ENCODE measurements at regions not wholly inside any gene's neighbourhood (a gene's known extent, or its start where the extent isn't known, plus 50 kb on each side); places are given as distances from the start of the nearest gene placed in this dataset.

DNA sequence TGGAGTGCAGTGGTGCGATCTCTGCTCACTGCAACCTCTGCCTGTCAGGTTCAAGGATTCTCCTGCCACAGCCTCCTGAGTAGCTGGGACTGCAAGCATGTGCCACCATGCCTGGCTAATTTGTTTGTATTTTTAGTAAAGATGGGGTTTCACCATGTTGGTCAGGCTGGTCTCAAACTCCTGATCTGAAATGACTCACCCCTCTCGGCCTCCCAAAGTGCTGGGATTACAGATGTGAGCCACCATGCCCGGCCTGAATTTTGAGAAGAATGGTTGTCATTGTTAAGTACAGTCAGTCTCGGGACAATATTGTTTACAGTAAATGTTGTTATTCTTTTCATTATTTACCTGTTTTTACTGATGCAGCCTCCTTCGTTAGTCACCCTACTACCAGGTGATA lies 1226.2 kb upstream of the TENM3 start:
- TF ChIP-seq, protein P1, sequence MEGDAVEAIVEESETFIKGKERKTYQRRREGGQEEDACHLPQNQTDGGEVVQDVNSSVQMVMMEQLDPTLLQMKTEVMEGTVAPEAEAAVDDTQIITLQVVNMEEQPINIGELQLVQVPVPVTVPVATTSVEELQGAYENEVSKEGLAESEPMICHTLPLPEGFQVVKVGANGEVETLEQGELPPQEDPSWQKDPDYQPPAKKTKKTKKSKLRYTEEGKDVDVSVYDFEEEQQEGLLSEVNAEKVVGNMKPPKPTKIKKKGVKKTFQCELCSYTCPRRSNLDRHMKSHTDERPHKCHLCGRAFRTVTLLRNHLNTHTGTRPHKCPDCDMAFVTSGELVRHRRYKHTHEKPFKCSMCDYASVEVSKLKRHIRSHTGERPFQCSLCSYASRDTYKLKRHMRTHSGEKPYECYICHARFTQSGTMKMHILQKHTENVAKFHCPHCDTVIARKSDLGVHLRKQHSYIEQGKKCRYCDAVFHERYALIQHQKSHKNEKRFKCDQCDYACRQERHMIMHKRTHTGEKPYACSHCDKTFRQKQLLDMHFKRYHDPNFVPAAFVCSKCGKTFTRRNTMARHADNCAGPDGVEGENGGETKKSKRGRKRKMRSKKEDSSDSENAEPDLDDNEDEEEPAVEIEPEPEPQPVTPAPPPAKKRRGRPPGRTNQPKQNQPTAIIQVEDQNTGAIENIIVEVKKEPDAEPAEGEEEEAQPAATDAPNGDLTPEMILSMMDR (IDR thresholded peaks at IDR 0.05 in 4 of 5, conservative IDR thresholded peaks at IDR 0.05 in 1 of 5), result no peak
- TF ChIP-seq POLR2A (IDR thresholded peaks at IDR 0.05), result no peak

Measured in gastrocnemius medialis (tissue), 4 donors.